GM18867 (cell line): ENCODE measurements at regions not wholly inside any gene's neighbourhood (a gene's known extent, or its start where the extent isn't known, plus 50 kb on each side); places are given as distances from the start of the nearest gene placed in this dataset.
"Not testable (repeated sequence)": the region's sequence is repeated elsewhere in the genome, so short reads cannot be mapped to it uniquely, and the experiment has no call there.

Source experiments
- ATAC-seq: cut with Tn5 transposase; IDR thresholded peaks from one replicate; pipeline ENCODE4 v1.9.1; 2021; ENCODE audit warnings: mild to moderate bottlenecking, moderate library complexity; ENCODE audit not compliant: unreplicated experiment

GRCh38 chr16:72598696-72599095, 426.7 kb upstream of the PMFBP1 start:
- ATAC-seq = no peak

GRCh38 chr16:72597938-72598337, 426.0 kb upstream of the PMFBP1 start:
- ATAC-seq = no peak

DNA sequence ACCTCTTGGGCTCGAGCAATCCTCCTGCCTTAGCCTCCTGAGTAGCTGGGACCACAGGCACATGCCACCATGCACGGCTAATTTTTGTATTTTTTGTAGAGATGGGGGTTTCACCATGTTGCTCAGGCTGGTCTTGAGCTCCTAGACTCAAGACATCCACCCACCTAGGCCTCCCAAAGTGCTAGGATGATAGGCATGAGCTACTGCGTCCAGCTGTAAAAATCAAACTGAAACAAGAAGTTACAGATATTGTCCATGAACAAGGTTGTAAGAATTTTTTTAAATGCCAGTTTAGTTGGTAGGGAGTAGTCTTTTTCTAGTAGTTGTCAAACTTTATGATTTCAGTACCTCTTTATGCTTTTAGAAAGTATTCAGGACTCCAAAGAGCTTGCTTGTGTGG, 424.4 kb upstream of the PMFBP1 start:
- ATAC-seq = no peak

- ATAC-seq = peak; percentile 85
Measured at GRCh38 chr16:72590151-72590937, 418.4 kb upstream of the PMFBP1 start.

DNA sequence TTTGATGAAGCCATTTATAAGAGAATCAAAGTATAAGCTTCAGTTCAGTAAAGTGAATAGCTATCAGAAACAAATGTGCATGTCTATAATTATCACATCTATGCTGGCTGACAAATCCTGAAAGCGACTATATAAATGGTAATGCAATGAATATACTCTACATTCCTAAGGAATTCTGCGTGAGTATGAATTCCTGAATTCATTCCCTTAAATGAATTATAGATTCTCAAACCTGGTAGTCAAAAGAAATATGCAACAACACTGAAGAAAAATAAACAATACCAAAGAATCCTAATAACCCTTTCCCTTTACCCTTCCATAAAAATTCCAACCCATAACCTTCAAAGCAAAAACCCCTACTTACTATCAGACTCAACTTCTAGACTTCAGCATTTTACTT, 416.6 kb upstream of the PMFBP1 start:
- no peak for ATAC-seq

DNA sequence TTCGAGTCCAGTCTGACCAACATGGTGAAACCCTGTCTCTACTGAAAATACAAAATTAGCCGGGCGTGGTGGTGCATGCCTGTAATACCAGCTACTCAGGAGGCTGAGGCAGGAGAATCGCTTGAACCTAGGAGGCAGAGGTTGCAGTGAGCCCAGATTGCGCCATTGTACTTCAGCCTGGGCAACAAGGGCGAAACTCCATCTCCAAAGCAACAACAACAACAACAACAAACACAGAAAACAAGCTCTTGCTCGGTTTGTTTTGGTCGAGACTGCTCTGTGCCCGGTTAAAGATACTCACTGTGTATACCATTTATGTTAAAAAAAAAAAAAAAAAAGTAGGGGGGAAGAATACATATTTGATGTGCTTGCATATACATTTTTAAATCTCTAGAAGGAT, 406.1 kb upstream of the PMFBP1 start:
- ATAC-seq = not testable (repeated sequence)

DNA sequence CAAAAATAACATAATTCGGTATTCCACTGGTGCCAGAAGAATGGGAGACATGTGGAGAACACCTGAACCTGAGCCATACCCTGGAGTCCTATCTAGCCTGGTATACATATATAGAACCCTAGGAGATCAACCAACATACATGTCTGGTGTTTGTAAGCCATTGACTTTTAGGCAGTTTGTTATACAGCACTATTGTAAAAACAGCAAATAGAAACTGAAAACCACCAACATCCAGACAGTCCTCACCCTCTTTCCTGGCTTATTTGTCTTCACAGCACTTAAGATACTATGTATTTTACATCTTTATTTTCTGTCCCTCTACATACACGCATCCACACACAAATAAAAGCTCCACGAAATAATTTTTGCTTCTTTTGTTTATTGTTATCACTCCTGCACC, 404.2 kb upstream of the PMFBP1 start:
- no peak for ATAC-seq

DNA sequence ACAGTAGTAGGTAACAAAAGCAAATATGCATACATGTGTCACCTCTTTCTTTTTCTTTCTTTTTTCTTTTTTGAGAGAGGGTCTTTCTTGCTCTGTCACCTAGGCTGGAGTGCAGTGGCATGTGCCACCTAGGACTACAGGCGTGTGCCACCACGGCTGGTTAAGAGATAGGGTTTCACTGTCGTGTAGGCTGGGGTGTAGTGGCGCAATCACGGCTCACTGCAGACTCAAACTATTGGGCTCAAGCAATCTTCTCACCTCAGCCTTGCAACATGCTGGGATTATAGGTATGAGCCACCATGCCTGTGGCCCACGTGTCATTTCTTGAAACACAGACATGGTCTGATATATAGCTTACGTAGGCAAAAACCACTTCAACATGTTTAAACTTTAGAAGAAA, 397.7 kb upstream of the PMFBP1 start:
- no peak for ATAC-seq

DNA sequence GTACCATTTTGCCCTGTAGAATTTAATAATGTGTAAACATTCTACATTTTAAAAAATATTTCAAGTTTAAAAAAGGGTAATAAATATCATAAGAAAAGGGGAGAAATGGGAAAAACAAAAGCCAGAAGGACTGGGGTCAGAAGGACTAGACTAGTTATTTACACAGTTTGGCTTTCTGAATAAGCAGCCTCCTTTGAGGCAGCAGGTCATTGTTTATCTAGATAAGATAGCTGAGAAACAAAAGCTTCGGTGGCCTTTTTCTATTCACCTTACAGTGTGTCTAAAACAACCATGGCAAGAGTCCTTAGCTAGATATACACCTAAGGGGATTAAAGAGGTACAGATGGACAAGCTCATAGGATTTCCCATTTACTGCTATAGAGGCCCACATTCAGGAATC, 396.5 kb upstream of the PMFBP1 start:
- ATAC-seq = no peak

- ATAC-seq = no peak
Measured at GRCh38 chr16:72566174-72566573, 394.2 kb upstream of the PMFBP1 start.

GRCh38 chr16:72565106-72565505, 393.2 kb upstream of the PMFBP1 start:
- ATAC-seq = no peak

DNA sequence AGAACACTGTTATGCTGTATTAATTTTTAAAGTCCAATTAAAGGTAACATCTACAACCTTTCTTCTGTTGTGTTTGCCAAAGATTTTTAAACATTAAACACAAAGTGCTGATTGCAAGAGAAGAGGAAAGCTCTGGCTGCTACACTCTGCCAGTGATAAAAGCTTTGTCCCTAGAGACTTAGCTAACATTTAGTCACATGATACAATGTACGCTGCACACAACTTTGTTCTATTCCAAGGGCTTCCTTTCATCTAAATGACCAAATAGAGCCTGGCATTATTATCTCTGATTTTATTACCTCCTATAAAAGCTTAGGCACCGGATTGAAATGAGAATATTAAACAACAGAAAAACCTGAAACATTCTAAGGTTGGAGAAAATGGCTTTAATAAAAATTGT, 388.7 kb upstream of the PMFBP1 start:
- no peak for ATAC-seq

- ATAC-seq = no peak
Measured at GRCh38 chr16:72558501-72558900, 386.5 kb upstream of the PMFBP1 start.

DNA sequence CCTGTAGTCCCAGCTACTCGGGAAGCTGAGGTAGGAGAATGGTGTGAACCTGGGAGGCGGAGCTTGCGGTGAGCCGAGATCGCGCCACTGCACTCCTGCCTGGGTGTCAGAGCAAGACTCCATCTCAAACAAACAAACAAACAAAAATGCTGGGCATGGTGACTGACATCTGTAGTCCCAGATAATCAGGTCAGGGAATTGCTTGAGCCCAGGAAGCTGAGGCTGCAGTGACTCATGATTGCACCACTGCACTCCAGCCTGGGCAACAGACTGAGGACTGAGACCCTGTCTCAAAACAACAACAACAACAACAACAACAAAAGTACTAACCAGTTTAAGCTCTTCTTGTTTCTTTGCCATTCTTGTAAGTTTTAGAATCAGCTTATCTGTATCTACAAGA, 383.0 kb upstream of the PMFBP1 start:
- no peak for ATAC-seq

- ATAC-seq = no peak
Measured at GRCh38 chr16:72552654-72553053, 380.7 kb upstream of the PMFBP1 start.

GRCh38 chr16:72551649-72552048, 379.7 kb upstream of the PMFBP1 start:
- ATAC-seq = no peak

DNA sequence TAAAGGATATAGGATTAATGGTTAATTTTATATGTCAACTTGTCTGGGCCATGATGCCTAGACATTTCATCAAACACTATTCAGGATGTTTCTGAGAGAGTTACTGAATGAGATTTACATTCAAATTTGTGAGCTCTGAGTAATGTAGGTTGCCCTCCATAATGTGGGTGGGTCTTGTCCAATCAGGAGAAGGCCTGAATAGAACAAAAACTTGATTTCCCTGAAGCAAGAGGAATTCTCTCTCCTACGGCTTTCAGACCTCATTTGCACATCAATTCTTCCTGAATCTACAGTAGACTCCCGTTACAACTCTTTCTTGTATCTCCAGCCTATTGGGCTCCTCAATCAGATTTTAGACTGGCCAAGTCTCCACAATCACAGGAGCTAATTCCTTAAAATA, 377.9 kb upstream of the PMFBP1 start:
- ATAC-seq = no peak

DNA sequence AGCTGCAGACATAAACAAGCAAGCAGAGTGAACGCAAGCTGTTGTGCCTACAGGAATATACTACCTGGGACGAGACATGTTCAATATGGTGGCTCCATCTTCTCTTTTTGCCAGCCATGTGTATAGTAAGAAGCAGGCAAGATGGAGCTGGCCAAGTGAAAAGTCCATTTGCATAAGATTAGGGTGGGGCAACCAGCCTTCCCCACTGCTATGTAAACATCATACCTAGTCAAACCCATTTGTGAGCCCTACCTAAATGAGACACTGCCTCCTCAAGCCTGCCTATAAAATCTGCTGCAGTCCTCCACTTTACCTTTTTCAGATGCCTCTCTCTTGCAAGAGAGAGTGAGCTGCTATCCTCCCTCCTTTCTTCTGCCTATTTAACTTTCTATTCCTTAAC, 370.1 kb upstream of the PMFBP1 start:
- ATAC-seq = no peak

DNA sequence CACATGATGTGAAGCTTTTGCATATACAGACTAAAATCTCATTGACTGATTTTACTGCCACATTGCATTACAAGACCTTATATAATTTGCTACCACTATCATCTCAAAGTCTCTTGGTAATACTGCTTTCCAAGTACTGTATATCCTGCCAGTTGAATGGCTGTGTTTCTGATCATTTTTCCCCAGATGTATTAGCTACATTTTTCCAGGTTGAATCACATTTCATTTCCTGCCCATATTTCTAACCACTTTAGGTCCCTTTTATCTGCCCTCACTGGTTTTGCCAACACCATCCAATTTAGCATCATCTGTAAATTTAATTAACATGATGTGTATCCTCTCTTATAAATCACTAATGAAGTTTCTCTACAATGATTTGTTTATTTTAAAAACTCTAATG, 365.7 kb upstream of the PMFBP1 start:
- no peak for ATAC-seq

DNA sequence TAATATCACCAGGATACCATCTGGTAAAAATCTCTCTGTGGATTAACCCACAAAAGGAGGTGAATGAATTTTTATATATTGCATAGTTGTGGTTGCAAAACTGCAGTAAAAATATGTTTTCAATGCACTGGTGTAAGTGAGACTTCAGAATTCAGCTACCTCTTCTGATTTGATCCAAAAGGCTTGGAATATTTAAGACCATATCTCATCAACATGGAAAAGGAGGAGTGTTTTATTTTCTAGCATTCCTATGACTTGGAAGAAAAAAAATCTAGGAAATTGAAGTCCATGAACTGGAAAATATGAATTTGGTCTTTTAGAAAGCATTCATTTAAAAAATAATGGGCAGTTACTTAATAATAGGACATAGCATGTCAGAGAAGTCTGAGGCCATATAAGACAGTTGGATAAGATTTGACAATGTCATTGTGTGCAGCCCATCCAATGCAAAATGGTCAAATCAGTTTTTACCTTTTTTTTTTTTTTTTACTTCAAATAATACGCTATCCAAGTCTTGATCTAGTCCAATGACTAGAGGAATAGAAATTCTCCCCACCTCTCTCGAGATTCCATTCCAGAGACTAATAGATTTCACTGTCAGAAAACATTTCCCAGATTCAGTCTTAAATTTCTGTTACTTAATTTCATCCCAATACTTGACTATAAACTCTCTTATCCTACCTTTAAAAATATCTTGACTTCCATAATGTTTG, 364.9 kb upstream of the PMFBP1 start:
- no peak for ATAC-seq

GRCh38 chr16:72532906-72533410, 361.0 kb upstream of the PMFBP1 start:
- ATAC-seq = no peak

DNA sequence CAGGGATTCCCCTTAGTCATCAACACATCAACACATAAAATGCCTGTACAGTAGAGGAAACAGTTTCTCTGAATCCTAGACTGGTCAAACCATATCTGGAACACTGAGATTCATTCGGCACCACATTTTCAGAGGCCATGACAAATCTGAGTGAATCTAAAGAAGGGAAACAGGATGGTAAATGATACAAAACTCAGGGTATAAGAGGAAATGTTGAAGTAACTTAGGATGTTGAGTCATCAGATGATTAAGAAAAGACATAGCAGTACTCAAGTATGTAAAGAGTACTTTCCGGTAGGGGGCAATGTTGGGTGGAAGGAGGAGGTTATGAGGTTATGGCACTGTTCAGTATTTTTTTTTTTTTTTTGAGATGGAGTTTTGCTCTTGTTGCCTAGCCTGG, 358.5 kb upstream of the PMFBP1 start:
- ATAC-seq = no peak
